GM19372 (cell line): ENCODE measurements at regions not wholly inside any gene's neighbourhood (a gene's known extent, or its start where the extent isn't known, plus 50 kb on each side); places are given as distances from the start of the nearest gene placed in this dataset.

Source experiments
- ATAC-seq: cut with Tn5 transposase; IDR thresholded peaks from one replicate; pipeline ENCODE4 v1.9.1; 2021; ENCODE audit warnings: mild to moderate bottlenecking, low read depth, moderate library complexity; ENCODE audit not compliant: unreplicated experiment

DNA sequence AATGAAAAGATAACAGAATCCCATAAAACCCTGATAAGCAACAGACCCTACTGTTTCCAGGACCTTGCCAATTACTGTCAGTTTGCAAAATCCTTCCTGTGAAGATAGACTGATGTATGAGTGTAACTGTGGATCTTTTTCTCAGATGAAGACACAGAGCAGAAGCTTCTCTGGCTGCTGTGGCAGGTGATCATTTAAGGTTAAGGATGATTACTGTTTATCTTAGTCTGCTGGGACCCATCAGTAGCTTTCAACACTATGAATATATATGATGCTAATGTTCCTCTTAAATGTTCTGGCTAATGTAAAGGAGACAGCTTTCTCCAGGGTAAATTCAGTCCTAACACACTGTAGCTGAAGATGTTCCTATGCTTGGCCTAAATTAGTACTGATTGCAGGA lies 56.0 kb upstream of the CTTNBP2 start:
- no peak for ATAC-seq

DNA sequence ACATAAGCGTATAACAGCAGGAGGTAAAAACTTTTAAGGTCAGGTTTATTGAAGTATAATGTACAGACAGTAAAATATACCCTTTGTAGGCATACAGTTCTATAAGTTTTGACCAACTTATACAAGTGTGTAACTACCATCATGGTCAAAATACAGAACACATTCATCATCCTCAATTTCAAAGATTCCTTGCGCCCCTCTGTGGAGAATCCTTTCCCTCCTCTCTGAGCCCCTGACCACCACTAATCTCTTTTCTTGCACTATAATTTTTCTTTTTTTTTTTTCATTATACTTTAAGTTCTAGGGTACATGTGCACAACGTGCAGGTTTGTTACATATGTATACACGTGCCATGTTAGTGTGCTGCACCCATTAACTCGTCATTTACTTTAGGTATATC lies 58.1 kb upstream of the CTTNBP2 start:
- no peak for ATAC-seq

DNA sequence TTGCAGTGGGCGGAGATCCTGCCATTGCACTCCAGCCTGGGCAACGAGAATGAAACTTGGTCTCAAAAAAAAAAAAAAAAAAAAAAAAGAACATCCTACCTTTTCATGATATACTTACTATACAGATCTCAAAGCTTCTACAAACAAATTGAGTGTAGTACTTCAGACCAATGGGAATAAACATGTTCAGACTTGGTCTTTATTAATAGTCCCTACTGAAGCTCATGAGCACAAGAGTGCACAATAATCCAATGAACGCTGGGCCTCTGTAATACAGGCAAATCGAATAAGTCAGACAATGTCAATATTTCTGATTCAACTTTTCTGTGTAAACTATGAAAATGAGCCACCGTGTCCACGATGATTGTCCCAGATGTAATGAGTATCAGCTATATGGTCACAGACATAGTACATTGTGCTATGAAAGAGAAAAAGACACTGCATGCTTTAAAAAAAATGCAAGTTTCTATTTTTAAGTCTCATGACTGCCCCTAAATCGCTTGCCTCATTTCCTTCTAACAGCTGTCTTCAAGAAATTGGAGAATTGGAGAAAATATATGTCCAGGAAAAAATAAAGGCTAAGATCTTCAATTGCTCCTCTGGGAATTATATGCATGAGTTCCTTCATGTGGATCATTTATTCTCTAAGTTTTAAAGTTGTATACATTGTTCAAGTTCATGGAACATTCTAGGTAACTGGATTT lies 64.0 kb upstream of the CTTNBP2 start:
- no peak for ATAC-seq

DNA sequence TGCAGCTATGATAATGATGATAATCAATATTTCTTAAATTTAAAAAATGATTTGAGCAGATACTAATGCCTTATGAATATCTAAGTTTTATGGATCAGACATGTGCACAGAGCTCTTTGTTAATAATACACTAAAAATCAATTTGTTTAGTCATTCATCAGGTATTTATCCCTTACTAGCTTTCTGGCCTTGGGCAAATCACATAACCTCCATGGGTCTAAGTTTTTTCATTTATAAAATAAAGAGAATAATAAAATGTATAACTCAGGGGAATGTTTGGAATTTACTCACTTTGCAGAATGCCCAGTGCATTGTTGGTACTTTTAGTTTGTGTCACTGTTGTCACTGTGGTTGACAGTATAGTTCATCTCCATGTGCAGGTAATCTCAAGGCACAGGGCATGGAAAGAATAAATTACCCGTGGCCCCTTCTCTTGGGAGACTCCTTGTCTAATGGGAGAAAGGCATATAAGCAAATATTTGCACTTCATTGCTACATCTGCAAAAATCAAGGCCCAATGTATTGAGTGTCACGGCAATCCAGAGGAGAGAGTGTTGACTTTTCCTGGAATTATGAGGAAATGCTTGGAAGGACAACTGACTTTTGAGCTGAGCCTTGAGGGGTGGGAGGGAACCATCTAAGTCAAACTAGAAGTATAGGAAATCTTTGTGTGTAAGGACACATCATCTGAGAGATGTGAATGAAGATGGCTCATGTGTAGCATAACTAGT lies 64.7 kb upstream of the CTTNBP2 start:
- no peak for ATAC-seq

DNA sequence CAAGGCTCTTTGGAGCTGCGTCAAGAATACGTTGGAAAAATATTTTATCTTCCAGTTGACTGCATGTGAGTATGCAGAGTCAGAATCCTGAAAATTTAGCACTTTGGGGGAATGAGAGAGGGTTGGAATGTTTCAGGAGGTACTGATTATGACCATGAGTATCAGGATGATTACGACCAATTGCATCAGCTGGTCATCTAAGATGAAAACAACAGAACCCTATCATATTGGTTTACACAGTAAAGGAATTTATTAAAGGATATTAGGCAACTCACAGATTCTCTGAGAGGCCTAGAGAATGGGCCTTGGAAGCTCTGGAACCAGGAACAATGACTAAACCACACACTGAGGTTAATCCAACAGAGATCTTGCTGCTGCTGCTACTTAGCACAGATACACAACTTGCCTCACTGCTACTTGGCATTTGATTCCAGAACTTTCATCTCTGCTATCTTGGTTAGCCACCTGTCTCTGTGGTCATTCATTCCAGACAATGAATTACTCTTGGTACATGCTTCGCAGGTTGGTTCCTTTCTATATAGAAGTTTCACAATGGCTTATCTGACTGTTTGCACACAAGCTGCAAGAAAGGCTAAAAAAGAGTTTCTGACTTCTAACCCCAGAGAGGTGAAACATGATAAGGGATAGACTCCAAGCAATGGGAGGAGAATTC lies 68.0 kb upstream of the CTTNBP2 start:
- ATAC-seq: no peak

DNA sequence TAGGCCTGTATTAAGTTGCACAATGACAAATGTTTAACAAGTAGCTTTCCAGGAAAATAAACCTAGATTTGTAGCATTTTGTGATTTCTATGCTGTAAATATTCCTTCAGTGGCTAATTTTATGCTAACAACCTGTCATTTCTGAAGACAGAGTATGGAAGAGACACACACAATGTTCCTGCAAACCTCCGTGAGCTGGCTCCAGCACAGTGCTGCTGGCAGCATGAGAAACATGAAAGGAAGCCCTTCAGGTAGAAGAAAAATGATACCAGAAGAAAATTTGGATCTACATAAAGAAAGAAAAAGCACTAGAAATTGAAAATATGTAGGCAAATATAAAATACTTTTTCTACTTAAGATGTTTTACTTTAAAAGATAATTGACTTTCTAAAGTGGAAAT lies 69.5 kb upstream of the CTTNBP2 start:
- ATAC-seq: no peak

DNA sequence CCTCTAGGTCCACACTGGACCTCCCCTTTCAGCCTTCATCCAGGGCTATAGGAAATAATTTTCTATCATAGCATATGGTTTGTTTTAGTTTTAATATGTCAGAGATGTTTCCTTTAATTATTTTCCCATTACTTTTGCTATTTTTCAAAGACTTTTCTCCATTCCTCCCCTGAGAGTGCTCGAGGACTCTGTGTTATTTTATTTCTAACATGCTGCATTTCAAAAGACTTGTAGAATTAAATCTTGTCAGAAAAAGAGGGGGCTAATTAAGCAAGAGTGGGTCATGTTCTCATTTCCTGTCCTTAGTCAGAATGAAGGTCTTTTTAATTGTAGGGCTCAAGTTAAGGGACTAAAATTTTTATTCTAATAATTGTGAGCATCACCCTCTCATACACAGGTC lies 71.6 kb upstream of the CTTNBP2 start:
- ATAC-seq: no peak

DNA sequence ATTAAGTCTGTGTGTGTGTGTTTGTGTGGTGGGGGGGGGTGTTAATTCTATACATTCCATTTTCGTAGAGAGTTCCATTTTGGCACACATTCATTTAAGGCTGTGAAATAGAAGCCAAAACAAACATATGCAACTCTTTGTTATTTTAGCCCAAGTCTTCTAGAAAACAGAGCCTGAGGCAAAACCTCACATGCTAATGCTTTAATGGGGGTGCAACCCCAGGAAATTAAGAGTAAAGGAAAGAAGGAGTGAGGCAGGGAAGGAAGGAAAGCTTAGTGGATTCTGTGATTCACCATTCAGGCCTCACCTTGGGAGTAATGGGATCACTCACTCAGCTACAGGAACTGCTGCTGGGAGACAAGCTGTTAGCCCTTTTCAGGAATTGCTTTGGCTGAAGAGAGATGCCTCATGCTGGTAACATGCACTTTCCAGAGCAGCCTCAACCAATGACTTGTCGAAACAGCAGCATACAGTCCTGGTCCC lies 73.0 kb upstream of the CTTNBP2 start:
- no peak for ATAC-seq

DNA sequence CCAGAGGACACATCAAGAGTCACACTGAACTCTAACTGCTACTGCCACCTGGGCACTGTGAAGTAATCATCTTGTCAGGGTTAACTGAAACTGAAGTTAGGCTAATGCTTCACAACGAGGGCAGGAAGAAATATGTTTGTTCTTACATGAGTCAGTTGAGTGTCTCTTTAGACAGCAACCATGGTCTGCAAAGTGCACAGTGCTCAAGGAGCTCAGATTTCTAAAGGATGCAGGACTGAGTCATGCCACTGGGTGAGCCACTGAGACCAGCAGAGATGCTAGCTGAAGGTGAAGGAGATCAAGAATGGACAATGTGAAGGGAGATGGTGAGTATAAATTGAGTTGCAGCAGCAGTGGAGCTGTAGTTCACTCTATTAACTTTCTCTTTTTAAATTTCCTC lies 76.0 kb upstream of the CTTNBP2 start:
- ATAC-seq: no peak

DNA sequence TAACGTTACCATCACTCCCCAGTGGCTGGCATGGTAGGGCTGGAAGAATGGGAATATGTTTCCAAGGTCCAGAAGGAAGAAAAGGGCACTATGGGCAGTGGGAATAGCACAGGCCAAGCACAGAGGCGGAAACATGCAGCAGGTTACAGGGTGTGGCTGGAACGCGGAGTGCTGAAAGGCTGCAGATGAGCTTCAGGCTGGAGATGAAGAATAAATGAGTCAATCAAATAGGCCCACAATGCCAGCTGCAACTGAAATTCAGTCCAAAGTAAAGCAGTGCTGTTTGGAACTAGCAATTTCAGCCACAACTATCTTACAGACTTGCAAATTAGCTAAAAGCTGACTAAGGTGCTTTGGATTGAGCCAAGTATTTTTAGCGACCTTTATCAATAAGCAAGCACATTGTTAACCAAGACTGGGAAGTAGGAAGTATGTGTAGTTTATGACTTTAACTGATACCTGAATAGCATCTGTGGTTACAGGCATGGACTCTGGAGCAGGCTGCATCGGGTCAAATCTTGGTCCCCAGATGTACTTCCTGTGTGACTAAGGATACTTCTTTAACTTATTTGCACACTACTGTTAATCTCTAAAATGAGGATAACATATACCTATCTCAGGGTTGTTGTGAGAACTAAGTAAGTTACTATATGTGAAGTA lies 77.5 kb upstream of the CTTNBP2 start:
- ATAC-seq: no peak

DNA sequence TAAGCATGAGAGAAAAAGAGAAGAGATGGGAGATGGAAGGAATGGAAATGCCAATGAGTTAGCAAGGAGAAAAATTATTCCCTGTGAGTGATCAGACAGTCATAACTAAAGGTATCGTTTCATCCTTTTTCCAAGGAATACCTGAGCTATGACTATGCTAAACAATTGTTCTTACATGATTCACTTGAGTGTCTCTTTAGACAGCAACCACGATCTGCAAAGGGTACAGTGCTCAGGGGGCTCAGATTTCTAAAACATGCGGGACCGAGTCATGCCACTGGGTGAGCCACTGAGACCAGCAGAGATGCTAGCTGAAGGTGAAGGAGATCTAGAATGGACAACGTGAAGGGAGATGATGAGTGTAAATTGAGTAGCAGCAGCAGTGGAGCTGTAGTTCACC lies 78.0 kb upstream of the CTTNBP2 start:
- no peak for ATAC-seq

DNA sequence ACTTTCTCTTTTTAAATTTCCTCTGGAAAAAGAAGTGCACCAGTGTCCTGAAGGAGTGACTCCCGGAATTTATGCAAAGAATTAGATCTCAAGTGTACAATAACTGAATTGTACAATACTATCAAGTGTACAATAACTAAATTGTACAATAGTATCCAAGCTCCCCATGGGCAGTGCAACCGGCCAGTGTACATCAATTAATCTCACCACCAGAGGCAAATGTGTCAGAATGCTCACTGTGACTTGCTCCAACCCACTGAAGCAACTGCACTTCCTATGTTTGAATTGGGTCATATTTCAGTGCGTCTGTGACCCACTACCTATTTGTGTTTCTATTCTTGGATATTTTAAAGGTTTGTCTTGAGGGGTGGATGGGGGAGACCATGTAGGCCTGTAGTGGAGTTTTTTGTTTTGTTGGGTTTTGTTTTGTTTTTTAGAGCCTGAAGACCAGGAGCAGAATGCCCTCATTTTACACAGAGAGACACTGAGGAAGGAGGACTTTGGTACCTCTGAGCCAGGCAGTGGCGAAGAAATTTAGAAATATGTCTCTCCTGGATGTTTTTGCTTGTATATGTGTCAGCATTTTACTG lies 78.5 kb upstream of the CTTNBP2 start:
- ATAC-seq: no peak

DNA sequence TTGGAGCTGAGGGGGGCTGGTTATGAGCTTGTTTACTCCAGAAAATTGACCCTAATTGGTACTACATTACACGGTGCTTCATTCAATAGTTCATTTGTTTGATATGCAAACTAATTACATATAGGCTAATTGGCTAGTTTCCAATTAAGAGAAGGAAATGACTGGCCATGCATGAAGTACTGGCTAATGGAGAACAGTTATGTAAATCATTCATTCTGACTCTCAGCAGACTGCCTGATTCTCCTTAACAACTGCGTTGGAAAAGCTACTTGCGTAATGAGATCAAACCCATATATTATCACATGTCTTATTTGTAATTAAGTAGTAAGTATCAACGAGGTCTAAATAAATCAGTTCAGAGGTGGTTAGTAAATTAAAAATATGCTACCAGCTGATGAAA lies 81.8 kb upstream of the CTTNBP2 start:
- ATAC-seq: no peak

DNA sequence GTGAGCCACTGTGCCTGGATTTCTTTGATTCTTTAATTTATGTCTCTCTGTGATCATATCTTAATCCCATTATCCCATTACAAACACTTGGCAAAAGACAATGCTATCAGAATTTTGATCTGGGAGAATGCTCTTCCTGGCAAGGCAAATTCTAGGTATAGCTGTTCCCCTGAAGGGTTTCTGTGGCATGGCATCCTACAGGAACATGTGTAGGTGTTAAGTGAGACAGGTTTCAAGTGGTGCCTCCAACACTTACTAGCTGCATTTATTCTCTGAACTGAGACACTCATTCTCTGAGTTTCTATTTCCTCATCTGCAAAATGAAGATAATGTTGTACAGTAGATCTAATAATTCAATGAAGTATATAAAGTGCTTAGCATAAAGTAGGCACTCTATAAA lies 87.1 kb upstream of the CTTNBP2 start:
- no peak for ATAC-seq

DNA sequence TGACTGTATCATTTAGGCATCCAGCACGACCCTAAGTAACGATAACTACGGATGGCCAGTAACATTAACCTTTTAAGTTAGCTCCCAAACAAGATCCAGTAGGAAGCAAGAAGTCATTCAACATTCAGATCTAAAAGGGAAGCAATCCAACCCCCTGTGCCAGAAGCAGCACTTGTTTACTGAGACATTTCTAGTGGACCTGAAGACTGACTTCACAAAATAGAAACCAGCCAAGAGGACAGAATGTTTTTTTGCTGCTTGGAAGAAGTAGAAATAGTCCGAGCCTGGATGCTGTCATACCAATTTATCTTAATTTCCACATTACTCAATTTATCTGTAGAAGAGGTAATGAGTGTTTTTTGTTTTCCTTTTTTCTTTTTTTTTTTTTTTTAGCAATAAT lies 88.0 kb upstream of the CTTNBP2 start:
- no peak for ATAC-seq

DNA sequence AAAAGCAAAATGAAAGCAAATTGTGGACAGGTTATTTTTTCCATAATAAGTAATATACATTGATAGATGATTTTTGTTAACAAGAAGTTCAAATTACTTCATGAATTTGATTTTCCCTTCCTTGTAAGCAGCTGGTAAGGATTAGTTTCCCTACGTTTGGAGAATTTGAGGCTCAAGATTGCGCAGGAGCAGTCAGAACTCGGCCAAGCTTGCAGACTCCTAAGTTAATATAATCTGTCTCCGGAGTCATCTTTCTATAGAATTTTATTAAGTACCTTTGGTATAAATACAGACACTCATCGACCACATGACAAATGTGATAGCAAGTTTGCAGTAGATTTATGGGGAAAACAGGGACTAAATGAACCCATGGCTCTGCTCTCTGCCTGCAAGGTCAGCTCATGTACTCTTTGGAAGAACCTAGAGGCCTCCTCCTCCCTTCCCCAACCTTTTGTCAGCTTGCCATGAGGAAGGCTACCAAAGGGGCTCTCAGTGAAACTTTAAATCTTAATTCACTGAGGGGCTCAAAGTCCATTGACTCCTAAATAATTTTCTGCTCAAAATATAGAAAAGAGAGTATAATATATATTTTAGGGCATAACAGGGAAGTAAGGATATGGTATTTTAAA lies 89.2 kb upstream of the CTTNBP2 start:
- ATAC-seq: no peak

DNA sequence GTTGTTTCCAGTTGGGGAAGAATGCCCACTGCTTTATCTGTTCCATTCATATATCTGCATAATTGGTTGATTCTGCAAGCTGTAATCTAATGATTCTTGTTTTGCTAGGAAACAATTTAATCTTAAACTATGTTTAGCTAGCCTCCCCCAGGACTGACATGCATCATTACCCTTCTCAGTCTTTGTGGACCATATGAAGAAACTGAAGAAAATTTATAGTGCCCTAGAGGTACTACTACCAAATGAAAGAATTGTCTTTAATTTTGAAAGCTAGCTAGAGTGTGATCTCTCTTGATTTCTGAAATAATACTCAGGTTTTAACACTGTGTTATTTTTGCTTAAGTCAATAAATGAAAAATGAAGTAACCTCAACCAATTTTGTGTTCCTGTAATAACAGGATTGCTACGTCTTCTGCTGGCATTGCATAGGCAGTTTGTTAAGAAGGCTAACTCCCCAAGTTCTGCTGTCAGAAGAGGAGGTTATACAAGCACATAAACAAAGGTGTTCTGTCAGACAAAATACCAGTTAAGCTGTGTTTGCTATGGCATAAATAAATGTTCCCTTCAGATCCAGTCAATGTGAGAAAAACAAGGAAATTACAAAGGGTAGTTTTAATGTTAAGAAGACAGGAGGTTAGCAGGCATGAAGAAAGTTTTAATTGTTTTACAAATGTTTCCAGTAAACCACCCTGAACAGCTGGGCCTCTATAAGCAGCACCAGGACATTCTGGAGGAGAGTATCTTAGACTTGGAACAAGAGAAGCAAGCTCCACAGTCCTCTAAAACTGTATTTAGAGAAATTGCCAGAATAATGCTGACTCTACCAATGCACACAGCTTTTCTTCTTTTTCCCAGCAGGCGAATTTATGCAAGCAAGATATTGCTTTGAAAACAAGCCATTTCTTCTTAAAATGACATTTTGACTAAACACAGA lies 90.3 kb upstream of the CTTNBP2 start:
- ATAC-seq: no peak

DNA sequence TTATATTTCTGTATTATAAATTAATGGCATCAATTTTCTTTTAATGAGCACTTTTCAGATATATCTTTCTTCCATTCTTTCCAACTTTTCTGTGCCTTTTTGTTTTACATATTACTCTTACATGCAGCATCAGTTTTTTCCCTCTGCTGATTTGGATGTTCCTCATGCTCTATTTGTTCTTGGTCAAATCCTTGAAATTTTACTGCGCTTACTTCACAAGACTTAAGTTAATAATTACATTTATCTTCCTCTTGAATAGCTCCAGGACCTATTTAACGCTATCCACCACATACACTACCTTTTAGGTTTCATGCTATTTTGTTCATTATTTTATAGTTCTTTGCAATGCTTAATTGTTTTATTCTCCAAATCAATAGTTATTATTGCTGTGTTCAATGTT lies 97.6 kb upstream of the CTTNBP2 start:
- no peak for ATAC-seq

DNA sequence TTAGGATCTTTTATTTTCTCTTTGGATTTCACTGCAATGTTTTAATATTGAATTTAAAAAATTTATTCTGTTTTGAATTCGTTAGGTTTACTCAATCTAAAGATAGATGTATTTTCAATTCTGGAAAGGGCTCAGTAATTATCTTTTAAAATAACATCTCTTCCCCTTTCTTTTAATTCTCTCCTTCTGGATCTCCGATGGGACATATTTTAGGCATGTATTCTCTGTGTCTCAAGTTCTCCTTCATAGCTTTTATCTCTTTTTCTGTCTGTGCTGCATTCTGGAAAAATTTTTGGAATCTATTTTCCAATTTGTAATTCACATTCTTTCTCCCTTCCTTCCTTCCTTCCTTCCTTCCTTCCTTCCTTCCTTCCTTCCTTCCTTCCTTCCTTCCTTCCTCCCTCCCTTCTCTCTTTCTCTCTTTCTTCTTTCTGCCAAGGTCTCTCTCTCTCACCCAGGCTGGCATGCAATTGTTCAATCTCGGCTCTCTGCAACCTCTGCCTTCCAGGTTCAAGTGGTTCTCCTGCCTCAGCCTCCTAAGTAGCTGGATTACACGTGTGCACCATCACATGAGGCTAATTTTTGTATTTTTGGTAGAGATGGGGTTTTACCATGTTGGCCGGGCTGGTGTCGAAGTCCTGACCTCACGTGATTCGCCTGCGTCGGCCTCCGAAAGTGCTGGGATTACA lies 98.5 kb upstream of the CTTNBP2 start:
- ATAC-seq: no peak
